ENCODE measurements at regions not wholly inside any gene's neighbourhood (a gene's known extent, or its start where the extent isn't known, plus 50 kb on each side); places are given as distances from the start of the nearest gene placed in this dataset.

DNA sequence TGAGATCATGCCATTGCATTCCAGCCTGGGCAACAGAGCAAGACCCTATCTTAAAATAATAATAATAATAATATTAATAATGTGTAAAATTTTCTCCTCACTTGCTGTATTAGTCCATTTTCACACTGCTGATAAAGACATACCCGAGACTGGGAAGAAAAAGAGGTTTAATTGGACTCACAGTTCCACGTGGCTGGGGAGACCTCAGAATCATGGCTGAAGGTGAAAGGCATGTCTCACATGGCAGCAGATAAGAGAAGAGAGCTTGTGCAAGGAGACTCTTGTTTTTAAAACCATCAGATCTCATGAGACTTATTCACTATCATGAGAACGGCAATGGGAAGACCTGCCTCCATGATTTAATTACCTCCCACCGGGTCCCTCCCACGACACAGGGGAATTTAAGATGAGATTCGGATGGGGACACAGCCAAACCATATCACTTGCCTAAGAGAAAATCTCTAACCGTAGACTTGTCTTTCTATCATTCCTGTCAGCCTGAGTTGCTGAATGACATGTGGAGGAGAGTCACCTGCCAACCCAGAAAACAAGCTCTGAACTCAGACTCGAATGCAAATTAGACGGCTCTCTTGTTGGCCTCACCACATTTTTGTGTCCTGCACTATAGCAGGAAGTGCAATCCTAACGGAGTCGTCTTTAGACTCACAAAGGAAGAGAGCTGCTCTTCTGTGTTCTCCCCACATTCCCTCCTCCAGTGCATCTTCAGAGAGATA lies 51.9 kb upstream of the DCTD start:
- H3K4me1 ChIP-seq (ENCODE audit: control insufficient read depth in 5 of 5, insufficient read depth in 5 of 5, low read length in 5 of 5), result peaks cover 0 to 4% (median 0%) of the 10 kb centered on the region in 5 donors
- no peaks in the 10 kb centered on the region for H3K36me3 ChIP-seq (ENCODE audit: control insufficient read depth in 4 of 4, insufficient read depth in 4 of 4, low read length in 4 of 4)
- WGBS, 2 donors, result 56 to 76% methylated on average over 11 of the region's 11 CpGs
- H3K9ac ChIP-seq (ENCODE audit: insufficient read depth in 1 of 2, low read length in 2 of 2), result no peak overlapping the region
- H3K27ac ChIP-seq (ENCODE audit: low read depth in 1 of 2, low read length in 1 of 2), result no peak overlapping the region
- TF ChIP-seq CTCF (IDR thresholded peaks at IDR 0.05; ENCODE audit: control extremely low read depth, extremely low read depth), result no peak
- ATAC-seq (ENCODE audit: insufficient read depth, low FRiP score) (no peak), DNase-seq (no peak)
- no peaks in the 10 kb centered on the region for H3K9me3 ChIP-seq (ENCODE audit: control insufficient read depth in 4 of 4, insufficient read depth in 3 of 4, low read length in 3 of 4)
- H3K4me3 ChIP-seq, result no peak overlapping the region
- no peaks in the 10 kb centered on the region for H3K27me3 ChIP-seq (ENCODE audit: control insufficient read depth in 3 of 3, insufficient read depth in 3 of 3, low read length in 2 of 3)

- H3K4me1 ChIP-seq (ENCODE audit: control insufficient read depth in 5 of 5, insufficient read depth in 5 of 5, low read length in 5 of 5), result peaks cover 0 to 4% (median 0%) of the 10 kb centered on the region in 5 donors
- H3K36me3 ChIP-seq (ENCODE audit: control insufficient read depth in 4 of 4, insufficient read depth in 4 of 4, low read length in 4 of 4), result no peaks in the 10 kb centered on the region
Measured at GRCh38 chr4:182967403-182967802, 50.2 kb upstream of the DCTD start.

More at GRCh38 chr4:182967403-182967802, 50.2 kb upstream of the DCTD start:
- Histone ChIP-seq H3K9ac (ENCODE audit: insufficient read depth in 1 of 2, low read length in 2 of 2) (no peak overlapping the region), H3K27me3 (ENCODE audit: control insufficient read depth in 3 of 3, insufficient read depth in 3 of 3, low read length in 2 of 3) (no peaks in the 10 kb centered on the region), H3K9me3 (ENCODE audit: control insufficient read depth in 4 of 4, insufficient read depth in 3 of 4, low read length in 3 of 4) (no peaks in the 10 kb centered on the region), H3K27ac (ENCODE audit: low read depth in 1 of 2, low read length in 1 of 2) (no peak overlapping the region), H3K4me3 (no peak overlapping the region)
- DNase-seq (no peak), ATAC-seq (ENCODE audit: insufficient read depth, low FRiP score) (no peak)
- no peak for TF ChIP-seq CTCF (IDR thresholded peaks at IDR 0.05; ENCODE audit: control extremely low read depth, extremely low read depth)
